Neuronal stem cell (in vitro differentiated cells): ENCODE measurements at regions not wholly inside any gene's neighbourhood (a gene's known extent, or its start where the extent isn't known, plus 50 kb on each side); places are given as distances from the start of the nearest gene placed in this dataset.
A peak's percentile ranks its signal among the peaks of the same experiment; 100 is the strongest.

Experiments
- DNase-seq: peaks from one replicate; pipeline ENCODE4 v3.0.0-alpha.2; 2013; ENCODE audit warnings: low spot score
- H2AFZ ChIP-seq: one replicate; pipeline ENCODE4 v1.6.1; 2013; ENCODE audit warnings: mild to moderate bottlenecking, low read length, inconsistent platforms
- H2AK5ac ChIP-seq: 2 replicates; pipeline ENCODE4 v1.6.1; 2013; ENCODE audit warnings: low read depth, mild to moderate bottlenecking, inconsistent platforms, low read length, moderate library complexity, mixed read lengths
- H2BK120ac ChIP-seq: 2 replicates; pipeline ENCODE4 v1.6.1; 2013; ENCODE audit warnings: low read depth, mild to moderate bottlenecking, inconsistent platforms, low read length, moderate library complexity, mixed read lengths
- H2BK12ac ChIP-seq: one replicate; pipeline ENCODE4 v1.6.1; 2013; ENCODE audit warnings: low read length, inconsistent platforms
- H2BK15ac ChIP-seq: 2 replicates; pipeline ENCODE4 v1.6.1; 2013; ENCODE audit warnings: mild to moderate bottlenecking, low read length, inconsistent platforms, mixed read lengths
- H2BK5ac ChIP-seq: one replicate; pipeline ENCODE4 v1.6.1; 2013; ENCODE audit warnings: inconsistent platforms, mild to moderate bottlenecking, low read length, moderate library complexity
- H3K14ac ChIP-seq: one replicate; pipeline ENCODE4 v1.6.1; 2013; ENCODE audit warnings: low read length, inconsistent platforms
- H3K18ac ChIP-seq: 2 replicates; pipeline ENCODE4 v1.6.1; 2013; ENCODE audit warnings: low read length, inconsistent platforms
- H3K23ac ChIP-seq: 2 replicates; pipeline ENCODE4 v1.6.1; 2013; ENCODE audit warnings: low read depth, mild to moderate bottlenecking, mixed read lengths, low read length, inconsistent platforms; ENCODE audit not compliant: poor library complexity
- H3K27ac ChIP-seq: replicated peaks from 3 replicates; pipeline ENCODE4 v1.5.1; 2013; ENCODE audit warnings: low read length, inconsistent platforms
- H3K27me3 ChIP-seq, 3 experiments: 2 replicates each; pipeline ENCODE4 v1.6.1; 2013; ENCODE audit warnings: low read length in 3 of 3, mild to moderate bottlenecking in 2 of 3, inconsistent platforms in 1 of 3, low read depth in 1 of 3, mixed read lengths in 1 of 3, moderate library complexity in 1 of 3; ENCODE audit not compliant: control insufficient read depth in 3 of 3, insufficient read depth in 3 of 3
- H3K36me3 ChIP-seq, 2 donors: replicated peaks in 1 of 2; 2 replicates each; pipeline ENCODE4 v1.6.1; 2013; ENCODE audit warnings: low read length in 2 of 2; ENCODE audit not compliant: control insufficient read depth in 2 of 2, insufficient read depth in 2 of 2
- H3K4ac ChIP-seq: 2 replicates; pipeline ENCODE4 v1.6.1; 2013; ENCODE audit warnings: inconsistent platforms, mild to moderate bottlenecking, low read length, moderate library complexity
- H3K4me1 ChIP-seq, 2 donors: 1 replicate in 1 of 2; 2 replicates in 1 of 2; pipeline ENCODE4 v1.6.1; 2013; ENCODE audit warnings: low read length in 2 of 2, low read depth in 1 of 2; ENCODE audit not compliant: control insufficient read depth in 2 of 2, insufficient read depth in 1 of 2
- H3K4me2 ChIP-seq: one replicate; pipeline ENCODE4 v1.6.1; 2013; ENCODE audit warnings: mild to moderate bottlenecking, low read length, inconsistent platforms; ENCODE audit not compliant: insufficient read depth, poor library complexity, severe bottlenecking
- H3K4me3 ChIP-seq, 2 donors: 2 replicates each; pipeline ENCODE4 v1.5.1; 2013; ENCODE audit warnings: low read length in 2 of 2, mild to moderate bottlenecking in 2 of 2, inconsistent platforms in 1 of 2, moderate library complexity in 1 of 2
- H3K79me1 ChIP-seq: one replicate; pipeline ENCODE4 v1.6.1; 2013; ENCODE audit warnings: low read depth, mild to moderate bottlenecking, inconsistent platforms, low read length, moderate library complexity
- H3K9ac ChIP-seq: one replicate; pipeline ENCODE4 v1.6.1; 2013; ENCODE audit warnings: mild to moderate bottlenecking, low read depth, low read length, inconsistent platforms; ENCODE audit not compliant: poor library complexity
- H3K9me3 ChIP-seq, 2 donors: replicated peaks in 1 of 2; 2 replicates each; pipeline versions ENCODE3 to v1.6.1; 2013; ENCODE audit warnings: low read length in 2 of 2, mild to moderate bottlenecking in 2 of 2, inconsistent platforms in 1 of 2, low read depth in 1 of 2, mixed read lengths in 1 of 2, moderate library complexity in 1 of 2; ENCODE audit not compliant: control insufficient read depth in 2 of 2, insufficient read depth in 1 of 2
- H4K8ac ChIP-seq: one replicate; pipeline ENCODE4 v1.6.1; 2013; ENCODE audit warnings: low read depth, mild to moderate bottlenecking, inconsistent platforms, low read length, moderate library complexity
- H4K91ac ChIP-seq: one replicate; pipeline ENCODE4 v1.6.1; 2013; ENCODE audit warnings: low read length, low read depth, mild to moderate bottlenecking, inconsistent platforms; ENCODE audit not compliant: poor library complexity
- WGBS, 2 donors: extraction: QIAGEN DNeasy Blood & Tissue Kit; methylation state at CpG; one replicate each; pipeline ENCODE4 v1.1.7; 2013; ENCODE audit warnings: missing lambda C conversion rate in 2 of 2, mixed read lengths in 1 of 2; ENCODE audit not compliant: insufficient read length in 2 of 2, insufficient replicate concordance in 1 of 2; ENCODE audit errors: extremely low coverage in 2 of 2; 5-methylcytosine and 5-hydroxymethylcytosine counted together

GRCh38 chr3:145359040-145359439, 801.9 kb downstream of the PLOD2 start:
- H3K4me1 ChIP-seq: no peaks in the 10 kb centered on the region
- H3K36me3 ChIP-seq: no peaks in the 10 kb centered on the region
- H3K79me1 ChIP-seq: no peaks in the 10 kb centered on the region
- no peak overlapping the region for H3K4me3 ChIP-seq
- H4K91ac ChIP-seq: no peak overlapping the region
- WGBS, 2 donors: no CpG with 5 or more reads among the region's 1 CpG
- H2BK5ac ChIP-seq: no peak overlapping the region
- H2BK12ac ChIP-seq: no peak overlapping the region
- H3K9me3 ChIP-seq: peaks cover 3 to 32% of the 10 kb centered on the region in 2 donors
- no peak overlapping the region for H2BK120ac ChIP-seq
- no peak overlapping the region for H2AFZ ChIP-seq
- no peak overlapping the region for H3K23ac ChIP-seq
- no peaks in the 10 kb centered on the region for H3K27me3 ChIP-seq
- H2AK5ac ChIP-seq: no peak overlapping the region
- H3K9ac ChIP-seq: no peak overlapping the region
- no peak overlapping the region for H3K4ac ChIP-seq
- no peak overlapping the region for H2BK15ac ChIP-seq
- H3K4me2 ChIP-seq: no peak overlapping the region
- no peak overlapping the region for H3K14ac ChIP-seq
- no peak overlapping the region for H4K8ac ChIP-seq
- no peak for DNase-seq
- H3K27ac ChIP-seq: no peak overlapping the region
- no peak overlapping the region for H3K18ac ChIP-seq

- H3K18ac ChIP-seq: no peak overlapping the region
- no peak overlapping the region for H3K14ac ChIP-seq
- H2BK5ac ChIP-seq: no peak overlapping the region
- no peak overlapping the region for H2BK120ac ChIP-seq
- H3K9me3 ChIP-seq: no peaks in the 10 kb centered on the region
- no peak overlapping the region for H4K8ac ChIP-seq
- H4K91ac ChIP-seq: no peak overlapping the region
- H3K9ac ChIP-seq: no peak overlapping the region
- H3K27me3 ChIP-seq: no peaks in the 10 kb centered on the region
- no CpG with 5 or more reads among the region's 2 CpGs for WGBS, 2 donors
- no peak overlapping the region for H2AK5ac ChIP-seq
- peaks cover 0 to 2% of the 10 kb centered on the region in 2 donors for H3K4me1 ChIP-seq
- H3K4me2 ChIP-seq: no peak overlapping the region
- H2BK12ac ChIP-seq: no peak overlapping the region
- no peak overlapping the region for H2AFZ ChIP-seq
- DNase-seq: no peak
- no peak overlapping the region for H3K27ac ChIP-seq
- no peak overlapping the region for H2BK15ac ChIP-seq
- H3K36me3 ChIP-seq: no peaks in the 10 kb centered on the region
- H3K4ac ChIP-seq: no peak overlapping the region
- no peaks in the 10 kb centered on the region for H3K79me1 ChIP-seq
- no peak overlapping the region for H3K4me3 ChIP-seq
- H3K23ac ChIP-seq: no peak overlapping the region
Observed at GRCh38 chr3:145368748-145369147, 792.2 kb downstream of the PLOD2 start.

GRCh38 chr3:145370870-145371269, 790.1 kb downstream of the PLOD2 start:
- no peak for DNase-seq
- Histone ChIP-seq H2AK5ac (no peak overlapping the region), H2BK12ac (no peak overlapping the region), H3K4me3 (no peak overlapping the region), H2BK5ac (no peak overlapping the region), H3K23ac (no peak overlapping the region), H4K8ac (no peak overlapping the region), H3K27ac (no peak overlapping the region), H3K79me1 (no peaks in the 10 kb centered on the region), H2AFZ (peak overlapping the region; percentile 0), H3K14ac (no peak overlapping the region), H3K36me3 (no peaks in the 10 kb centered on the region), H3K9me3 (no peaks in the 10 kb centered on the region), H3K27me3 (no peaks in the 10 kb centered on the region), H2BK15ac (no peak overlapping the region), H3K4ac (no peak overlapping the region), H3K4me1 (no peaks in the 10 kb centered on the region), H4K91ac (no peak overlapping the region), H3K9ac (no peak overlapping the region), H3K18ac (no peak overlapping the region), H3K4me2 (no peak overlapping the region), H2BK120ac (no peak overlapping the region)
- no CpG with 5 or more reads among the region's 5 CpGs for WGBS, 2 donors

- H3K27ac ChIP-seq: no peak overlapping the region
- H2AK5ac ChIP-seq: no peak overlapping the region
- H4K8ac ChIP-seq: no peak overlapping the region
- no peak overlapping the region for H3K4me2 ChIP-seq
- H3K4me3 ChIP-seq: no peak overlapping the region
- H2BK12ac ChIP-seq: no peak overlapping the region
- H3K9ac ChIP-seq: no peak overlapping the region
- H3K9me3 ChIP-seq: no peaks in the 10 kb centered on the region
- H2BK120ac ChIP-seq: no peak overlapping the region
- no peak for DNase-seq
- no peak overlapping the region for H2AFZ ChIP-seq
- H3K18ac ChIP-seq: no peak overlapping the region
- no peak overlapping the region for H3K4ac ChIP-seq
- H4K91ac ChIP-seq: no peak overlapping the region
- H3K79me1 ChIP-seq: no peaks in the 10 kb centered on the region
- H3K14ac ChIP-seq: no peak overlapping the region
- no peaks in the 10 kb centered on the region for H3K4me1 ChIP-seq
- no peaks in the 10 kb centered on the region for H3K36me3 ChIP-seq
- no CpG with 5 or more reads among the region's 1 CpG for WGBS, 2 donors
- H3K23ac ChIP-seq: no peak overlapping the region
- no peak overlapping the region for H2BK15ac ChIP-seq
- H3K27me3 ChIP-seq: no peaks in the 10 kb centered on the region
- H2BK5ac ChIP-seq: no peak overlapping the region
Observed at GRCh38 chr3:145377301-145377700, 783.7 kb downstream of the PLOD2 start.
